ENCODE measurements at regions not wholly inside any gene's neighbourhood (a gene's known extent, or its start where the extent isn't known, plus 50 kb on each side); places are given as distances from the start of the nearest gene placed in this dataset.

GRCh38 chr5:145685417-145685816 lies 149.7 kb downstream of the PRELID2 start:
- Histone ChIP-seq H3K27me3 (no peaks in the 10 kb centered on the region), H3K36me3 (no peaks in the 10 kb centered on the region), H3K4me1 (peaks cover 0 to 31% (median 9%) of the 10 kb centered on the region in 4 donors), H3K27ac (no peak overlapping the region), H3K4me3 (no peak overlapping the region), H3K9me3 (no peaks in the 10 kb centered on the region)
- no peak for DNase-seq
- intact Hi-C loops (cut with DNase I; ENCODE audit: low total_unique reads): no loop called here
- 82 to 100% (median 93%) methylated on average over 1 of the region's 1 CpG for WGBS, 5 donors
- no peak for TF ChIP-seq EP300 (IDR thresholded peaks at IDR 0.05)
- TF ChIP-seq POLR2AphosphoS5 (IDR thresholded peaks at IDR 0.05): no peak
- TF ChIP-seq CTCF (IDR thresholded peaks at IDR 0.05): no peak
- no peak for TF ChIP-seq POLR2A (IDR thresholded peaks at IDR 0.05)

- Histone ChIP-seq H3K4me3 (no peak overlapping the region), H3K4me1 (peaks cover 0 to 37% (median 9%) of the 10 kb centered on the region in 4 donors), H3K36me3 (no peaks in the 10 kb centered on the region), H3K9me3 (no peaks in the 10 kb centered on the region), H3K27me3 (no peaks in the 10 kb centered on the region), H3K27ac (no peak overlapping the region)
- no peak for TF ChIP-seq EP300 (IDR thresholded peaks at IDR 0.05)
- TF ChIP-seq POLR2AphosphoS5 (IDR thresholded peaks at IDR 0.05): no peak
- TF ChIP-seq POLR2A (IDR thresholded peaks at IDR 0.05): no peak
- no peak for TF ChIP-seq CTCF (IDR thresholded peaks at IDR 0.05)
- intact Hi-C loops (cut with DNase I; ENCODE audit: low total_unique reads): no loop called here
- no peak for DNase-seq
- 50 to 77% (median 67%) methylated on average over 2 of the region's 2 CpGs for WGBS, 5 donors
Measured at GRCh38 chr5:145683431-145683830, 151.7 kb downstream of the PRELID2 start.

- no peak for DNase-seq
- H3K27ac ChIP-seq: no peak overlapping the region
- no peak overlapping the region for H3K4me3 ChIP-seq
- WGBS, 5 donors: 81 to 91% (median 89%) methylated on average over 8 of the region's 8 CpGs
- TF ChIP-seq POLR2A (IDR thresholded peaks at IDR 0.05): no peak
- TF ChIP-seq EP300 (IDR thresholded peaks at IDR 0.05): no peak
- TF ChIP-seq POLR2AphosphoS5 (IDR thresholded peaks at IDR 0.05): no peak
- TF ChIP-seq CTCF (IDR thresholded peaks at IDR 0.05): no peak
- intact Hi-C loops (cut with DNase I; ENCODE audit: low total_unique reads): no loop called here
- H3K27me3 ChIP-seq: no peaks in the 10 kb centered on the region
- H3K4me1 ChIP-seq: peaks cover 0 to 37% (median 9%) of the 10 kb centered on the region in 4 donors
- H3K9me3 ChIP-seq: no peaks in the 10 kb centered on the region
- no peaks in the 10 kb centered on the region for H3K36me3 ChIP-seq
Measured at GRCh38 chr5:145682197-145682899, 152.8 kb downstream of the PRELID2 start.

GRCh38 chr5:145681686-145682085 lies 153.5 kb downstream of the PRELID2 start:
- intact Hi-C loops (cut with DNase I; ENCODE audit: low total_unique reads): no loop called here

More at GRCh38 chr5:145681686-145682085, 153.5 kb downstream of the PRELID2 start:
- no peaks in the 10 kb centered on the region for H3K9me3 ChIP-seq
- TF ChIP-seq CTCF (IDR thresholded peaks at IDR 0.05): peak in 5 of 7 experiments; percentile 55 to 69 (median 66)
- peak in 1 of 3 donors; percentile 35 for TF ChIP-seq POLR2AphosphoS5 (IDR thresholded peaks at IDR 0.05)
- TF ChIP-seq POLR2A (IDR thresholded peaks at IDR 0.05): no peak
- peaks cover 0 to 37% (median 9%) of the 10 kb centered on the region in 4 donors for H3K4me1 ChIP-seq
- no peak overlapping the region for H3K4me3 ChIP-seq
- H3K27ac ChIP-seq: peak overlapping the region in 3 of 5 donors; percentile 32 to 70 (median 62)
- no peaks in the 10 kb centered on the region for H3K27me3 ChIP-seq
- DNase-seq: peak; percentile 41 to 82
- no peaks in the 10 kb centered on the region for H3K36me3 ChIP-seq

All from stomach (tissue), 8 donors.